DND-41 (cell line): ENCODE measurements at regions not wholly inside any gene's neighbourhood (a gene's known extent, or its start where the extent isn't known, plus 50 kb on each side); places are given as distances from the start of the nearest gene placed in this dataset.

ENCODE experiments used
- ATAC-seq: fragments of 200-7000 bp; cut with Tn5 transposase; 3 replicates; pipeline ENCODE4 v1.9.1; 2021; ENCODE audit warnings: low read depth; ENCODE audit not compliant: insufficient read depth
- DNase-seq: peaks from one replicate; pipeline ENCODE4 v3.0.0-alpha.2; 2020
- H2AFZ ChIP-seq: 2 replicates; pipeline ENCODE4 v1.6.0; 2012; ENCODE audit warnings: low read depth, low read length
- H3K27ac ChIP-seq: 2 replicates; pipeline ENCODE4 v1.5.1; 2012; ENCODE audit warnings: low read length, inconsistent platforms
- H3K27me3 ChIP-seq: fragments of 200-600 bp; sonication (generic); 2 replicates; pipeline ENCODE4 v1.6.0; 2012; ENCODE audit warnings: low read length, mild to moderate bottlenecking, inconsistent platforms; ENCODE audit not compliant: insufficient read depth, poor library complexity
- H3K36me3 ChIP-seq: 2 replicates; pipeline ENCODE4 v1.5.1; 2012; ENCODE audit warnings: low read length, inconsistent platforms; ENCODE audit not compliant: insufficient read depth
- H3K4me1 ChIP-seq: 2 replicates; pipeline ENCODE4 v1.5.1; 2012; ENCODE audit warnings: mild to moderate bottlenecking, low read length; ENCODE audit not compliant: insufficient read depth
- H3K4me2 ChIP-seq: 2 replicates; pipeline ENCODE4 v1.6.0; 2012; ENCODE audit warnings: mild to moderate bottlenecking, moderate library complexity, low read length, inconsistent platforms; ENCODE audit not compliant: insufficient read depth
- H3K4me3 ChIP-seq, 2 experiments: fragments of 200-600 bp in 1 of 2; shearing (Covaris generic) in 1 of 2; 2 replicates each; pipeline ENCODE4 v1.5.1; 2012 to 2016; ENCODE audit warnings: inconsistent platforms in 2 of 2, low read length in 2 of 2, mild to moderate bottlenecking in 2 of 2, low read depth in 1 of 2, moderate library complexity in 1 of 2
- H3K79me2 ChIP-seq: 2 replicates; pipeline ENCODE4 v1.6.0; 2012; ENCODE audit warnings: low read length, inconsistent platforms; ENCODE audit not compliant: insufficient read depth
- H3K9ac ChIP-seq: 2 replicates; pipeline ENCODE4 v1.6.0; 2012; ENCODE audit warnings: low read depth, mild to moderate bottlenecking, inconsistent platforms, low read length, moderate library complexity
- H3K9me3 ChIP-seq: 2 replicates; pipeline ENCODE4 v1.5.1; 2012; ENCODE audit warnings: low read length, moderate library complexity, mild to moderate bottlenecking, inconsistent platforms; ENCODE audit not compliant: insufficient read depth, severe bottlenecking
- H4K20me1 ChIP-seq: 2 replicates; pipeline ENCODE4 v1.6.0; 2012; ENCODE audit warnings: low read length; ENCODE audit not compliant: insufficient read depth
- EZH2 ChIP-seq: IDR thresholded peaks from 3 replicates; pipeline ENCODE4 v1.6.1; 2012; ENCODE audit warnings: borderline replicate concordance, low read depth, mild to moderate bottlenecking, moderate library complexity, low read length, inconsistent platforms; ENCODE audit not compliant: severe bottlenecking
- TF ChIP-seq, protein P1 (sequence below): IDR thresholded peaks from 2 replicates; pipeline ENCODE4 v1.5.1; 2012; ENCODE audit warnings: borderline replicate concordance, low read length, moderate library complexity, mild to moderate bottlenecking; ENCODE audit not compliant: poor library complexity, severe bottlenecking; ENCODE audit errors: extremely low read depth

DNA sequence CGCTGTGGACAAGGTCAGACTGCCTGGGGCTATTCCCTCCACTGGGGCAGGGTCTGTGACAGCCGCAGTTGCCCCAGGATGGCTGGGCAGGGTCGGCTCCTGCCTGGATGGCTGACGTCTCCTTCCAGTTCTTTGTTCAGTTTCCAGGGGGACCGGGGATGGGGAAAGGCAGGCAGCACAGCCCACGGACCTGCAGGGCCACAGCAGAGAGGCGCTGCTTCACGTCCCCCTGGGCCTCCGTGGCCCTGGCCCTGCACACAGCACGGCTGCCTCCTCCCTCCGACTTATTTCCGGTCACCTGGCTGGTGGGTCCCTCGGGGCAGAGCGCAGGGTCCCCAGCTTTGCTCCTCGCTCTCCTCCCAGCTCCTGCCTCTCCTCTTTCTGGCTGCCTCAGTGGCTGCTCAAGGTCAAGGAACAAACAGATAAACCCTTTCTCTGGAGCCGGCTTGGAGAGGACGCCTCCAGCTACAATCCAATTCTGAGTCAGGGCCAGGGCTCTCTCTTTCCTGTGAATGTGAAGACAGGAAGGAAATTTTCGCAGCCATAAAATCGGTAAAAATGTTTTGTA, 169.7 kb downstream of the C9orf50 start:
- ATAC-seq (no peak), DNase-seq (no peak)
- Histone ChIP-seq H3K4me2 (no peak overlapping the region), H3K4me1 (no peaks in the 10 kb centered on the region), H3K27me3 (no peaks in the 10 kb centered on the region), H3K36me3 (no peaks in the 10 kb centered on the region), H3K4me3 (no peak overlapping the region), H2AFZ (no peak overlapping the region), H3K27ac (no peak overlapping the region), H3K79me2 (no peaks in the 10 kb centered on the region), H3K9me3 (no peaks in the 10 kb centered on the region), H3K9ac (no peak overlapping the region), H4K20me1 (no peaks in the 10 kb centered on the region)
- TF ChIP-seq, protein P1, sequence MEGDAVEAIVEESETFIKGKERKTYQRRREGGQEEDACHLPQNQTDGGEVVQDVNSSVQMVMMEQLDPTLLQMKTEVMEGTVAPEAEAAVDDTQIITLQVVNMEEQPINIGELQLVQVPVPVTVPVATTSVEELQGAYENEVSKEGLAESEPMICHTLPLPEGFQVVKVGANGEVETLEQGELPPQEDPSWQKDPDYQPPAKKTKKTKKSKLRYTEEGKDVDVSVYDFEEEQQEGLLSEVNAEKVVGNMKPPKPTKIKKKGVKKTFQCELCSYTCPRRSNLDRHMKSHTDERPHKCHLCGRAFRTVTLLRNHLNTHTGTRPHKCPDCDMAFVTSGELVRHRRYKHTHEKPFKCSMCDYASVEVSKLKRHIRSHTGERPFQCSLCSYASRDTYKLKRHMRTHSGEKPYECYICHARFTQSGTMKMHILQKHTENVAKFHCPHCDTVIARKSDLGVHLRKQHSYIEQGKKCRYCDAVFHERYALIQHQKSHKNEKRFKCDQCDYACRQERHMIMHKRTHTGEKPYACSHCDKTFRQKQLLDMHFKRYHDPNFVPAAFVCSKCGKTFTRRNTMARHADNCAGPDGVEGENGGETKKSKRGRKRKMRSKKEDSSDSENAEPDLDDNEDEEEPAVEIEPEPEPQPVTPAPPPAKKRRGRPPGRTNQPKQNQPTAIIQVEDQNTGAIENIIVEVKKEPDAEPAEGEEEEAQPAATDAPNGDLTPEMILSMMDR = no peak
- TF ChIP-seq EZH2 = no peak

DNA sequence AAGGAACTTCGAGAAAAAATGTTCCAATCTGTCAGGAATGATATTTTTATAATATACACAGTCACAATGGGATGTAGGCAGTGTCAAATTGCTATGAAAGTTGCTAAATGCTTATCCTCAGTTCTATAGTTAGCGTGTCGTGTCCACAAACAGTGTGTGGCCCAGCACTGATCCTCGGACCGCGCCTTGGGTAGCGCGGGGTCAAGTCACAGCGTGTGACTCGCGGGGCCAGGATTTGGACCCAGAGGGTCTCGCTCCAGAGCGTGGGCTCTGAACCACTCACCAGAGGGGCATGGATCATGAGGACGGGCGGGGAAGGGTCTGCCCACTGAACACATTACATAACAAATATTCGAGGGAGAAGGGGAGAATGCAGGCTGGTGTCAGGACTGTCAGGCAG, 171.8 kb downstream of the C9orf50 start:
- TF ChIP-seq, protein P1 = no peak
- Histone ChIP-seq H3K27me3 (no peaks in the 10 kb centered on the region), H3K36me3 (no peaks in the 10 kb centered on the region), H3K4me2 (no peak overlapping the region), H2AFZ (no peak overlapping the region), H3K27ac (no peak overlapping the region), H3K79me2 (no peaks in the 10 kb centered on the region), H3K9me3 (no peaks in the 10 kb centered on the region), H3K4me1 (no peaks in the 10 kb centered on the region), H4K20me1 (no peaks in the 10 kb centered on the region), H3K4me3 (no peak overlapping the region), H3K9ac (no peak overlapping the region)
- DNase-seq (no peak), ATAC-seq (no peak)

DNA sequence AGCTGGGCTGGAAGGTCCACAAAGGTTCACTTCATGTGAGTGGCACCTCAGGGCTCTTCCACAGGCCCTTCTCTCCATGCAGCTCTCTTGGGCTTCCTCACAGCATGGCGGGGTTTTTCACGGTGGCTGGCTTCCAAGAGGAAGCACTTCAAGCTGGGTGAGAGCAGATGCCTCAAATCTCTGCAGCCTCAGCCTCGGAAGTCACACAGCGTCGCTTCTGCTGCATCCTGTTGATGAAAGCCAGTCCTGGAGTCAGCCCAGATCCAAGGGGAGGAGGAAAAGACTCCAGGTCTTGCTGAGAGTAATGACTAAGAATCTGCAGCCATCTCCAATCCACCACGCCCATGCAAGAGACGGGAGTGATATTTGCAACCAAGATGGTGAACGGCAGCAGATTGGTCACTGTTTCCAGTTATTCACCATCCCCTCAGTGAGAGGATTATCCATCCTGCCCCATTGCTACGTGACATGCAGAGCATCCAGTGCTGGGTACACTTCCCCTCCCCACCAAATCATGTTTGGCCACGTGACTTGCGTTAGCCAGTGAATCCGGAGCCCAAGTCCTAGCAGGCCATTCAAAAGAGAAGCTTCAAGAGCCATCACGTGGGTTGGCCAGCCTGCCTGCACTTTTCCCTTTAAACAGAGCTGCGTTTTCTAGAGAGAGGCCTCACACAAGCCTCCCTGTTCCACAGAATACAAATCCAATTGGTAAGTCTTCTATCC, 173.9 kb downstream of the C9orf50 start:
- Histone ChIP-seq H3K79me2 (no peaks in the 10 kb centered on the region), H4K20me1 (no peaks in the 10 kb centered on the region), H3K36me3 (no peaks in the 10 kb centered on the region), H3K27me3 (no peaks in the 10 kb centered on the region), H3K9me3 (no peaks in the 10 kb centered on the region), H3K4me1 (peaks cover 4% of the 10 kb centered on the region; the same call in 1 of the 2 replicates), H2AFZ (no peak overlapping the region), H3K4me3 (no peak overlapping the region), H3K9ac (no peak overlapping the region), H3K4me2 (no peak overlapping the region), H3K27ac (no peak overlapping the region)
- ATAC-seq (no peak), DNase-seq (no peak)
- no peak for TF ChIP-seq EZH2
- TF ChIP-seq, protein P1 = no peak
